ENCODE measurements at regions not wholly inside any gene's neighbourhood (a gene's known extent, or its start where the extent isn't known, plus 50 kb on each side); places are given as distances from the start of the nearest gene placed in this dataset.

DNA sequence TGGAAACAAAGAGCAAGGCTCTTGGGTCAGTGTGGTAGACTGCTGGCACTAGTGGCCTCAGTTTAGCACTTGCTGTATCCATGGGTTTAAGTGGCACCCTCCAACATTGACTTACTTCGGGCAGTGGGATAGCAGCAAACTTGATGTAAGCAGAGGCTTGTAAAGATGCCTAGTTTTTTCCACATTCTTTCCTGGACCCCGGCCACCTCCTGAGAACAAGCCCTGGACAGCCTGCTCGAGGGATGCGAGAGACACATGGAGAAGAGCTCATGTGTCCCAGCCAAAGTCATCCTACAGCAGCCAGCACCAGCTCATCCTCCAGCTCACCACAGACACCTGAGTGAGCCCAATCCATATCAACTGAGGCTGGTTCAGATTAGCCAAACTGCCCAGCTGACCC, 142.7 kb upstream of the PCBD1 start:
- H3K9me3 ChIP-seq: no peaks in the 10 kb centered on the region
- H3K27ac ChIP-seq: no peak overlapping the region
- no peak for DNase-seq
- WGBS, 2 donors: 58 to 73% methylated on average over 4 of the region's 4 CpGs
- H3K36me3 ChIP-seq (ENCODE audit: low read depth, missing control alignments): no peaks in the 10 kb centered on the region
- intact Hi-C loops (cut with DNase I; ENCODE audit: low total_unique reads): no loop called here
- no peak overlapping the region for H3K4me3 ChIP-seq
- no peak for TF ChIP-seq POLR2A (IDR thresholded peaks at IDR 0.05)
- TF ChIP-seq, protein P1, sequence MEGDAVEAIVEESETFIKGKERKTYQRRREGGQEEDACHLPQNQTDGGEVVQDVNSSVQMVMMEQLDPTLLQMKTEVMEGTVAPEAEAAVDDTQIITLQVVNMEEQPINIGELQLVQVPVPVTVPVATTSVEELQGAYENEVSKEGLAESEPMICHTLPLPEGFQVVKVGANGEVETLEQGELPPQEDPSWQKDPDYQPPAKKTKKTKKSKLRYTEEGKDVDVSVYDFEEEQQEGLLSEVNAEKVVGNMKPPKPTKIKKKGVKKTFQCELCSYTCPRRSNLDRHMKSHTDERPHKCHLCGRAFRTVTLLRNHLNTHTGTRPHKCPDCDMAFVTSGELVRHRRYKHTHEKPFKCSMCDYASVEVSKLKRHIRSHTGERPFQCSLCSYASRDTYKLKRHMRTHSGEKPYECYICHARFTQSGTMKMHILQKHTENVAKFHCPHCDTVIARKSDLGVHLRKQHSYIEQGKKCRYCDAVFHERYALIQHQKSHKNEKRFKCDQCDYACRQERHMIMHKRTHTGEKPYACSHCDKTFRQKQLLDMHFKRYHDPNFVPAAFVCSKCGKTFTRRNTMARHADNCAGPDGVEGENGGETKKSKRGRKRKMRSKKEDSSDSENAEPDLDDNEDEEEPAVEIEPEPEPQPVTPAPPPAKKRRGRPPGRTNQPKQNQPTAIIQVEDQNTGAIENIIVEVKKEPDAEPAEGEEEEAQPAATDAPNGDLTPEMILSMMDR (IDR thresholded peaks at IDR 0.05): no peak
- H3K4me1 ChIP-seq: no peaks in the 10 kb centered on the region
- no peaks in the 10 kb centered on the region for H3K27me3 ChIP-seq

DNA sequence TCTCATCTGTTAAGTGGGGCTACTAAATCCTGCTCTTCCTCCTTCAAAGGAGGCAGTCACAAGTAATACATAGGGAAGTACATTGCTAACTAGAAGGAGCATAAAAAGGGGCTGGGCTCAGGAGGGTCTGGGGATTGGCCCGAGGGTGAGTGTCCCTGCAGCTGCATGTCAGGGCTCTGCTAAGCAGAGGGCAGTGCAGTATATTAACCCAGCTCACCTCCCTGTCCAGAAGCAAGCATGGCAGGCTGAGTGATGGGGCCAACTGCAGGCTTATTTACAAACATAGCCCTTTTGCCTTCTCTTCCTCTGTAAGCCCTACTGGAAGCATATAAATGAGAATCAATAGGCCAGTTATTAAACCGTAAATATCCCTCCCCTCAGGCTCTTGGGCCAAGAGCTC, 143.2 kb upstream of the PCBD1 start:
- H3K27ac ChIP-seq: no peak overlapping the region
- no peak for DNase-seq
- H3K36me3 ChIP-seq (ENCODE audit: low read depth, missing control alignments): no peaks in the 10 kb centered on the region
- no peaks in the 10 kb centered on the region for H3K4me1 ChIP-seq
- intact Hi-C loops (cut with DNase I; ENCODE audit: low total_unique reads): no loop called here
- WGBS, 2 donors: 67 to 73% methylated on average over 2 of the region's 2 CpGs
- no peaks in the 10 kb centered on the region for H3K9me3 ChIP-seq
- TF ChIP-seq POLR2A (IDR thresholded peaks at IDR 0.05): no peak
- TF ChIP-seq, protein P1 (IDR thresholded peaks at IDR 0.05): no peak
- no peaks in the 10 kb centered on the region for H3K27me3 ChIP-seq
- no peak overlapping the region for H3K4me3 ChIP-seq

DNA sequence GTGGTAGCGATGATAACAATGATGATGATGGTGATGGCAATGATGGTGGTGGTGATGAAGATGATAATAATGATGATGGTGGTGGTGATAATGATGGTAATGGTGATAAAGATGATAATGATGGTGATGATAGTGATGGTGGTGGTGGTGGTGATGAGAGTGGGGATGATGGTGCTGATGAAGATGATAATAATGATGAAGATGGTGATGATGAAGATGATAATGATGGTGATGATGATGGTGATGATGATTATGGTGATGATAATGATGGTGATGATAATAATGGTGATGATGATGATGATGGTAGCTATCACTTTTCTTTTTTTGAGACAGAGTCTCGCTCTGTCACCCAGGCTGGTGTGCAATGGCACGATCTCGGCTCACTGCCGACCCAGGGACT, 144.5 kb upstream of the PCBD1 start:
- 90 to 99% methylated on average over 5 of the region's 5 CpGs for WGBS, 2 donors
- no peak for TF ChIP-seq POLR2A (IDR thresholded peaks at IDR 0.05)
- TF ChIP-seq, protein P1 (IDR thresholded peaks at IDR 0.05): no peak
- H3K4me1 ChIP-seq: peaks cover under 1% of the 10 kb centered on the region
- H3K36me3 ChIP-seq (ENCODE audit: low read depth, missing control alignments): no peaks in the 10 kb centered on the region
- H3K9me3 ChIP-seq: no peaks in the 10 kb centered on the region
- no peak overlapping the region for H3K27ac ChIP-seq
- DNase-seq: no peak
- intact Hi-C loops (cut with DNase I; ENCODE audit: low total_unique reads): no loop called here
- no peaks in the 10 kb centered on the region for H3K27me3 ChIP-seq
- H3K4me3 ChIP-seq: no peak overlapping the region

DNA sequence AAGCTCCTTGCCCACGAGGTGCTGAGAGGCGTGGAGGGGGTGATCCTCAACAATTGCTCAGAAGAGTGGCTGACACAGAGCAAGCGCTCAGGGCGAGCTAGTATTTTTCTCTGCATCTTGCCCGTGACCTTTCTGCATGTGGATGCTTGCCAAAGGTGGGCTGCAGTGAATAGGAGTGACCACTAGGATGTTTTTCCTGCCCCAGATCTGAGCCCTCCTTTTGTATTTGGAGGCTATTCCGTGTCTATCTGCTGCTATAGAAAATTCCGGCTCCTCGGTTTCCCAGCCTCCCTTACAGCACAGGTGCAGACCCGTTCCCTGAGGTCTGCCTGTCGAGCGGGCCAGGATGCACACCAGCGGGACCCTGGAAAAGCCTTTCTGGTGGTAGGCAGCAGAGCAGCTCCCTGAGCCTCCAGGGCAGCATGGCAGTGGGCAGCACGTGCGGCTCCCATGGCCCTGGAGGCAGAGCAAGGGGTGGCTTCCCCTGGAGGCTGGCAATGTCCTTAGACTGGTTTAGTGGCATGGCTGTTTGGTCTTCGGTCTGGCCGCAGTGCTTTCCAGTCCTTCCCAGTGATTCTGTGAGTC, 145.1 kb upstream of the PCBD1 start:
- intact Hi-C loops (cut with DNase I; ENCODE audit: low total_unique reads): no loop called here
- Histone ChIP-seq H3K36me3 (ENCODE audit: low read depth, missing control alignments) (no peaks in the 10 kb centered on the region), H3K27ac (no peak overlapping the region), H3K27me3 (no peaks in the 10 kb centered on the region), H3K4me3 (no peak overlapping the region), H3K4me1 (peaks cover 5% of the 10 kb centered on the region), H3K9me3 (no peaks in the 10 kb centered on the region)
- TF ChIP-seq, protein P1 (IDR thresholded peaks at IDR 0.05): no peak
- TF ChIP-seq POLR2A (IDR thresholded peaks at IDR 0.05): no peak
- WGBS, 2 donors: 89 to 94% methylated on average over 13 to 16 of the region's 16 CpGs
- no peak for DNase-seq

Measured in testis (tissue), 2 donors.